RPMI8226 (cell line): ENCODE measurements at regions not wholly inside any gene's neighbourhood (a gene's known extent, or its start where the extent isn't known, plus 50 kb on each side); places are given as distances from the start of the nearest gene placed in this dataset.

Experiments used
- DNase-seq: peaks from one replicate; pipeline ENCODE4 v3.0.0-alpha.2; 2015

GRCh38 chr9:135196474-135196873 is 109.0 kb downstream of the OLFM1 start:
- DNase-seq = no peak

GRCh38 chr9:135198144-135198543 is 110.7 kb downstream of the OLFM1 start:
- DNase-seq = no peak

- DNase-seq = no peak
These were observed 111.3 kb downstream of the OLFM1 start for GRCh38 chr9:135198586-135199285.

- no peak for DNase-seq
These were observed 112.0 kb downstream of the OLFM1 start for GRCh38 chr9:135199489-135199888.

GRCh38 chr9:135201711-135202110 is 114.2 kb downstream of the OLFM1 start:
- peak; percentile 60 for DNase-seq

GRCh38 chr9:135204177-135204576 is 116.7 kb downstream of the OLFM1 start:
- DNase-seq = no peak

GRCh38 chr9:135209136-135209535 is 121.7 kb downstream of the OLFM1 start:
- no peak for DNase-seq

GRCh38 chr9:135209852-135210251 is 122.4 kb downstream of the OLFM1 start:
- DNase-seq = no peak

- DNase-seq = no peak
These were observed 123.4 kb downstream of the OLFM1 start for GRCh38 chr9:135210676-135211523.

GRCh38 chr9:135211524-135211890 is 124.0 kb downstream of the OLFM1 start:
- no peak for DNase-seq

- DNase-seq = no peak
These were observed 125.5 kb downstream of the OLFM1 start for GRCh38 chr9:135212961-135213360.

- no peak for DNase-seq
These were observed 126.1 kb downstream of the OLFM1 start for GRCh38 chr9:135213566-135213965.

GRCh38 chr9:135214054-135214640 is 126.7 kb downstream of the OLFM1 start:
- no peak for DNase-seq

- no peak for DNase-seq
These were observed 127.2 kb downstream of the OLFM1 start for GRCh38 chr9:135214706-135215105.

GRCh38 chr9:135215571-135216161 is 128.2 kb downstream of the OLFM1 start:
- peak; percentile 90 for DNase-seq

GRCh38 chr9:135216236-135216635 is 128.8 kb downstream of the OLFM1 start:
- DNase-seq = no peak

- DNase-seq = no peak
These were observed 129.4 kb downstream of the OLFM1 start for GRCh38 chr9:135216791-135217441.

- no peak for DNase-seq
These were observed 130.4 kb downstream of the OLFM1 start for GRCh38 chr9:135217836-135218235.

GRCh38 chr9:135218331-135219225 is 131.1 kb downstream of the OLFM1 start:
- DNase-seq = no peak

GRCh38 chr9:135219676-135220600 is 132.5 kb downstream of the OLFM1 start:
- DNase-seq = no peak
